GM23248 (cell line): ENCODE measurements at regions not wholly inside any gene's neighbourhood (a gene's known extent, or its start where the extent isn't known, plus 50 kb on each side); places are given as distances from the start of the nearest gene placed in this dataset.

Source experiments
- EZH2 ChIP-seq: fragments of 200-600 bp; sonication (generic); IDR thresholded peaks from 2 replicates; pipeline ENCODE4 v1.6.1; 2018; ENCODE audit warnings: antibody characterized with exemption, mild to moderate bottlenecking; ENCODE audit not compliant: insufficient read depth, poor library complexity, severe bottlenecking
- EZH2phosphoT487 ChIP-seq: fragments of 200-600 bp; sonication (generic); IDR thresholded peaks from 2 replicates; pipeline ENCODE4 v1.6.1; 2018; ENCODE audit warnings: antibody characterized with exemption, moderate library complexity, mild to moderate bottlenecking, low read depth; ENCODE audit not compliant: insufficient read depth

DNA sequence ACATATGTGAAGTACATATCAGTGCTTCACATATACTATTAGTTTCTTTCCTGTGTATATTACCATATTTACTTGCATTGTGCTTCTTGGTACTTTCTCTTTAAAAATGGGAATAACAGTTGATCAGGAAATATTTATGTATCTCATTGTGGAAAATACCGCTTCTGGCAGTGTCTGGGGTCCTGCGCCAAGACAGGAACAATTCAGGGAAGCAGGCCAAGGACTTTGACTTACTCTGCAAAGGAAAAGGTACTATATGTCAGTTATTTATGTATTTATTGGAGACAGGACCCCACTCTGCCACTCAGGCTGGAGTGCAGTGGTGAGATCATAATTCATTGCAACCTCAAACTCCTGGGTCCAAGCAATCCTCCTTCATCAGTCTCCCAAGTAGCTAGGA, 57.7 kb upstream of the NBEA start:
- TF ChIP-seq EZH2phosphoT487 (no peak), EZH2 (no peak)
